Activated naive CD8-positive, alpha-beta T cell (primary cell): ENCODE measurements at regions not wholly inside any gene's neighbourhood (a gene's known extent, or its start where the extent isn't known, plus 50 kb on each side); places are given as distances from the start of the nearest gene placed in this dataset.
"Not testable (repeated sequence)": the region's sequence is repeated elsewhere in the genome, so short reads cannot be mapped to it uniquely, and the experiment has no call there.

Experiments
- H3K27ac Mint-ChIP-seq: one replicate; pipeline ENCODE4 v1.8.0; 2021; ENCODE audit warnings: mixed read lengths
- H3K27me3 Mint-ChIP-seq: one replicate; pipeline ENCODE4 v1.8.0; 2021; ENCODE audit warnings: mixed read lengths
- H3K36me3 Mint-ChIP-seq: one replicate; pipeline ENCODE4 v1.8.0; 2021; ENCODE audit warnings: mixed read lengths
- H3K4me1 Mint-ChIP-seq: one replicate; pipeline ENCODE4 v1.8.0; 2021; ENCODE audit warnings: low read depth, mixed read lengths
- H3K4me3 Mint-ChIP-seq: one replicate; pipeline ENCODE4 v1.8.0; 2021; ENCODE audit warnings: mild to moderate bottlenecking, mixed read lengths
- H3K9me3 Mint-ChIP-seq: one replicate; pipeline ENCODE4 v1.8.0; 2021; ENCODE audit warnings: low read depth, mixed read lengths

DNA sequence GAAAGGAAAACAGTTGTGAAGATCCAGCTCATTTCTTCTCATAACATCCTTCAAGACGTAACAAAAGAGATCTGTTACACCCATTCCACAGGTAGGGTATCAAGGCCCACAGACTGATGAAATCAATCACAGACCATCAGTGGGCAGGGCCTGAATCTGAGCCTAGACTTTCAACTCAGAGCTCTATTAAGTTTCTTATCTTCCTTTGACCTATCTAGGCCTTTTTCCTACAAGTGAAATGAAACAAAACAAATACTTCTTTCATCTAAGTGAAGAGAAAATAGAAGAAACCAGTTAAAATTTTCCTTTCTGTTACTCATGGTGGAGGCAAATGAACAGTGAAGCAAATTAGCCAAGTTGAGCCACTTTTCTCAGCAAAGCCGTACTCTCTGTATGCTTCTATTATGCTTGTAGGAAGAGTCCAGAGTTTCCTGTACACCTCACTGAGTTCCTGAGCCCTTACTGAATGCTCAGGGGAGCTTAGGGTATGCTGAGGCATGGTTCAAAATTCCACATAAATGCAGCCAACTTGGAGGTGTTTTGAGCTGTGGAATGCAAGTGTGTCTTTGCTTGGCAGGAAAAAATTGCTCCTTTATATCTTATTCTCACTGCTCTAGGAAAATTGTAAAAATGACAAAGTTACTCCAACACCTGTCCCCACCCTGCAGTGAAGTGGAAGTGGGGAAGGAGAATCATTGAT lies 91.9 kb downstream of the FEM1C start:
- H3K9me3 Mint-ChIP-seq: no peaks in the 10 kb centered on the region
- H3K27me3 Mint-ChIP-seq: peaks cover 4% of the 10 kb centered on the region
- no peaks in the 10 kb centered on the region for H3K4me1 Mint-ChIP-seq
- no peaks in the 10 kb centered on the region for H3K36me3 Mint-ChIP-seq
- H3K4me3 Mint-ChIP-seq: no peak overlapping the region
- no peak overlapping the region for H3K27ac Mint-ChIP-seq

DNA sequence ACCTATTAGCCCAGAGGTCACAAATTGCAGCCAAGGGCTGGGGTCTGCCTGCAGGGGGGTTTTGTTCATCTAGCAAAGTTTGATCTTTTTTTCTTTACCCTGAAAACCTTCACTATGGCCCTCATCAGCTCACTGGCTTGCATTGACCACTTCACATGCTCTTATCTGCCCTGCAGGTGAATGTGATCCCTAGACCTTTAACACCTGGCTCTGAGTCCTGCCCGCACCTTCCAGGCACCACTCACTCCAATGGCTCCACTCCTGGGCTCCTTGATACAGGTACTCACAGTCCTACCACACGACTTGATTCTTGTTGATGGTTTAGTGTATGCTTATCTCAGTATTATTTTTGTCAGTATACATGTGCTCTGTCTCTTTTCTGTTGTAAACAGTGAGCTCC lies 92.5 kb downstream of the FEM1C start:
- Mint-ChIP-seq H3K36me3 (no peaks in the 10 kb centered on the region), H3K27me3 (peaks cover 4% of the 10 kb centered on the region), H3K9me3 (no peaks in the 10 kb centered on the region), H3K27ac (no peak overlapping the region), H3K4me1 (no peaks in the 10 kb centered on the region), H3K4me3 (no peak overlapping the region)

DNA sequence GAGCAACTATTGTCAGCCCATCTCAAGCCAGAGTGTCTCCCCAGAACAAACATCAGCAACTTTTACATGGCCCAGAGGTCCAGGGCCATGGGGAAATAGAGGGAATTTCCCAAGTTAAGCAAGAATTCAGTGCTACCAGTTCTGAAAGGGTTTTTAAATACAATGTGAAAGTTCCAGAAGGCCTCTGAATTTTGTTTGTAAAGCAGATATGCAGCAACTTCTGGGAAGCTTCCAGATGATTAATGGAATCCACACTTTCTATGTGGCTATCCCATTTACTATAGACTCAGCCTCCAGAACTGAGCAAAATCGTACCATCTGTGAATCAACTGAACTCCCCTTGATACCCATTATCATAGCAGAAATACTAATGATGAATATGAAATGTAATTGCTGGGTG lies 93.8 kb downstream of the FEM1C start:
- H3K9me3 Mint-ChIP-seq: no peaks in the 10 kb centered on the region
- H3K36me3 Mint-ChIP-seq: no peaks in the 10 kb centered on the region
- H3K4me1 Mint-ChIP-seq: no peaks in the 10 kb centered on the region
- no peak overlapping the region for H3K4me3 Mint-ChIP-seq
- H3K27me3 Mint-ChIP-seq: peaks cover 1% of the 10 kb centered on the region
- H3K27ac Mint-ChIP-seq: no peak overlapping the region

DNA sequence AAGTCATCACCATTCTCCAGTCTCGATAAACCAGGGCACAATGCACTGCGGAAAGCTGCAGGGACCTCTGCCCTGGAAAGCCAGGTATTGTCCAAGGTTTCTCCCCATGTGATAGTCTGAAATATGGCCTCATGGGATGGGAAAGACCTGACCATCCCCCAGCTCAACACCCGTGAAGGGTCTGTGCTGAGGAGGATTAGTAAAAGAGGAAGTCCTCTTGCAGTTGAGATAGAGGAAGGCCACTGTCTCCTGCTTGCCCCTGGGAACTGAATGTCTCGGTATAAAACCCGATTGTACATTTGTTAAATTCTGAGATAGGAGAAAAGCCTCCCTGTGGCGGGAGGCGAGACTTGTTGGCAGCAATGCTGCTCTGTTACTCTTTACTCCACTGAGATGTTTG lies 95.9 kb downstream of the FEM1C start:
- H3K4me3 Mint-ChIP-seq: not testable (repeated sequence)

DNA sequence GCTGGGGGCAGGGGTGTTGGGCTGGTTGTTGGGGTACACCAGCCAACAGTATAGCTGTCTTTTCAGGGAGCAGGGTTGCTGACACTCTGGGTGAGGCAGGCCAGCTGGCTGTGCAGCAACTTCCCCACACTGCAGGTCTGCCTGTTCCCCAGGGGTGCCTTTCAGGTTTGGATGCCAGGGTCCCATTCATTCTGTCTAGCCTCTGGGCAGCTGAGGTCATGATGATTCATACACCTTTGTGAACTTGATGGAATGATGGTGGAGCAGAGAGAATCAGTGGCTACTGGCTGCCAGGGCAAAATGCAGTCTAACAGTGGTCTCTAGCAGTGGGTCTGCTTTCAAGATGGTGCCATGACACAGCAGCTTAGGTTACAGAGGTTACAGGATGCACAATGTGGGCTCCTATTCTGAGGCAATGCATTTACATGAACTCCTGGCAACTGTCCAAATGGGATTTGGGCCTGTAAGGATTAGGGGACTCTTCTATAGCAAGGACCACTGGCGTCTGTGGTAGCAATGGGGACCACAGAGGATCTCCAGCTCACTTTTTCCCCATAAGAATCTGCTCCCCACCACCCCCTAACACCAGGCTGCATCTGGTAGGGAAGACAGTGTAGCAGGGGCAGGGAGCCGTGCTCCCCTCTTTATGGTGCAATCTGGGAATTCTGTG lies 103.7 kb downstream of the FEM1C start:
- peaks cover 17% of the 10 kb centered on the region for H3K9me3 Mint-ChIP-seq
- peaks cover 9% of the 10 kb centered on the region for H3K27me3 Mint-ChIP-seq
- H3K4me3 Mint-ChIP-seq: no peak overlapping the region
- H3K4me1 Mint-ChIP-seq: no peaks in the 10 kb centered on the region
- no peak overlapping the region for H3K27ac Mint-ChIP-seq
- H3K36me3 Mint-ChIP-seq: peaks cover 2% of the 10 kb centered on the region

More for the DNA sequence above, 95.9 kb downstream of the FEM1C start:
- H3K27ac Mint-ChIP-seq, H3K27me3 Mint-ChIP-seq, H3K9me3 Mint-ChIP-seq, H3K36me3 Mint-ChIP-seq, H3K4me1 Mint-ChIP-seq: not testable (repeated sequence)

DNA sequence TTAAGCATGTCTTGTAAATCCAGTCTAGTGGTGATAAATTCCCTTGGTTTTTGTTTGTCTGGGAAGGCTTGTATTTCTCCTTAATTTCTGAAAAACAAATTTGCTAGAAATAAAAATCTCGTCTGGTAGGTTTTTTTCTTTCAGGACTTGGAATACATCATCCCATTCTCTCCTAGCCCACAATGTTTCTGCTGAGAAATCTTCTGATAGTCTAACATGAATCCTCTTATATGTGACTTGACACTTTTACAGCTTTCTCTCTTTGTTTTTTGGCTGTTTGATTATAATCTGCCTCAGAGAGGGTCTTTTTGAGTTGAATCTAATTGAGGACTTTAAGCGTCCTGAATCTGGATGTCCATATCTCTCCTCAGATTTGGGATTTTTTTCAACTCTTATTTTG lies 104.9 kb downstream of the FEM1C start:
- Mint-ChIP-seq H3K36me3 (peaks cover 2% of the 10 kb centered on the region), H3K4me3 (no peak overlapping the region), H3K9me3 (peaks cover 17% of the 10 kb centered on the region)

DNA sequence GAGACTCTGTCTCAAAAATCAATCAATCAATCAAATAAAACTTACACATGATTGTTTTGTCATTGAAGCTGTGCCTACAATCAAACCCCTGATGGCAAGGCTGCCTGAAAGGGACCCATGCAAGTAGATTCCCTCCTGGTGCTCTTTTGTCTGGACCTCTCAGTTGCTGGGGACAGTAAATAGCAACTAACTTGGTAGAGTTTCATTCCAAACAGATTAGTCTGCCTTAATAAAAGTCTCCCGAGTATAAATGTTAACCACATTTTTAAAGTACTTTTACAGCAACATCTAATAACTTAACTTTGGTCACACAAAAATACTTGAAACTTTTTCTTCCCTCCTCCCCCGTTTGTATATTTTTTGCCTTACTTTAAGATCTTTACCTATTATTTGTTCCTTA lies 105.5 kb downstream of the FEM1C start:
- Mint-ChIP-seq H3K36me3 (peaks cover 2% of the 10 kb centered on the region), H3K27me3 (peaks cover 12% of the 10 kb centered on the region), H3K4me3 (no peak overlapping the region), H3K9me3 (peaks cover 17% of the 10 kb centered on the region), H3K4me1 (no peaks in the 10 kb centered on the region), H3K27ac (no peak overlapping the region)

More for the DNA sequence above, 104.9 kb downstream of the FEM1C start:
- Mint-ChIP-seq H3K27me3 (peaks cover 9% of the 10 kb centered on the region), H3K27ac (no peak overlapping the region), H3K4me1 (no peaks in the 10 kb centered on the region)

DNA sequence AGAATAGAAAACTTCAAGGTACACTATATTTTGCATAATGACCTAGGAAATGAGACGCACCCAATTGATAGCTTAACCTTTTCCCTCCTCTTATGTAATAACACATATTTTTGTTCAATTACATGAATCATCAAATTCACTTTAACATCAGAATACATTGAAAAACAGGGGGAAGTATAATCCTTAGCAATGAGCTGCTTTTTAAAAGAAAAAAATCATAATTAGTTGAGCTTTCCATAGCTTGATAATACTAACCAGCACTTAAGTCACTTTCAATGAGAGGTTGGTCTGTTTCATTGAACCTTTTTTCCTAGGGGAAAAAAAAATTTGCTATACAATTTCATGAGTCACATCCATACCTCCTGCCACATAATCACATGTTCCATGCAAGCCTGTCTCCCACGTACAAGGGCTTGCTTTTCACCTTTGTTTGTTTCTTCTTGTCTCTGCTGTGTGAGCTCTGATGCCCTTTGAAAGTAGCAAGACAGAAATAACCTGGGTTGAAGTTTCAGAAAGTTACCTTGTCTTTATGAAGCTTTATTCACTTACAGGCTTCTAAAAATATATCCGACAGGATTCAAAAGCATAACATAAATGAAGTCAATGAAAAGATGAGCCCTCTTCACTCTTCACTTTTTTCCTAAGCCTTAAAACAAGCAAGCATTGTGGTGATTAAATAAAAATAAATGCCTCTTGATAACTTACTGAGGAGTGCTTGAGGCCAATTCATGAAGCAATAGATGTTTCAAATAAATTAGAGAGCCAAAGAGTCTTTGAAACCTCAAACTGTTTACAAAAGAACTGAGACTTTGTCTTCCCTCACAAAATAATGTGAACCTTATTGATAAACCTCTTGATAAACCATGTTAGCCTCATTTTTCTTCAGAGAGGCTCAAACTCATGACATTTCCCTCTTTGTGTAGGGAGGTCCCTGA lies 108.5 kb downstream of the FEM1C start:
- Mint-ChIP-seq H3K9me3 (peaks cover 14% of the 10 kb centered on the region), H3K4me3 (no peak overlapping the region), H3K27ac (no peak overlapping the region), H3K4me1 (no peaks in the 10 kb centered on the region), H3K36me3 (peaks cover 2% of the 10 kb centered on the region), H3K27me3 (peaks cover 2% of the 10 kb centered on the region)

DNA sequence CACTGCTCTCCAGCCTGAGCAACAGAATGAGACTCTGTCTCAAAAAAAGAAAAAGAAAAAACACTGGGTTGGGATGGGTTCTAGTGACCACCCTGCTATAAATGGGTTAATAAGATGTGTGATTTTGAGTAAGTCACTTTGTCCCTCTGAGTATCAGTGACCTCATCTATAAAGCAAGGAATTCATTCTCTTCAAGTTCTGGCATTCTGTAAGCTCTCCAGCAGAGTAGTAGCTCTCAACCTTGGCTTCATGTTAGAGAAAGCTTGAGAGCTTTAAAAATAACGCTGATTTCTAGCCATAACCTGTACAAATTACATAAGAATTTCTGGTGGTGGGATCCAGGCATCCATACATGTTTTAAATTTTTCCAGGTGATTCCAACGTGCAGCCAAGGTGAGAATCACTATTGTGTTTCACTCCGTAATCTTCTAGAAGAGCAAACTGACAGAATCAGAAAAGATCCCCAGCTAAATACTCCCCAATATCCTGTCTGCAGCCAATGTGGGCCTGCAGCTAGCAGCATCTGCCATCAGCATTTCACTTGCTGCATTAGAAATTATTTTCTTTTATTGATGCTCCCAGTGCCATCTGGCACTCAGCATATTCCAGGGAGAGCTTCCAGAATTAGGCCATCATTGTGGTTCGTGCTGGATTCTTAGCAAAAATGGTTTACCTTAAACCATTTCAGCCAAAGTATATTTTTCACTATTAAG lies 109.4 kb downstream of the FEM1C start:
- Mint-ChIP-seq H3K27ac (no peak overlapping the region), H3K27me3 (peaks cover 2% of the 10 kb centered on the region), H3K36me3 (peaks cover 2% of the 10 kb centered on the region), H3K4me1 (no peaks in the 10 kb centered on the region), H3K9me3 (peaks cover 12% of the 10 kb centered on the region), H3K4me3 (no peak overlapping the region)

DNA sequence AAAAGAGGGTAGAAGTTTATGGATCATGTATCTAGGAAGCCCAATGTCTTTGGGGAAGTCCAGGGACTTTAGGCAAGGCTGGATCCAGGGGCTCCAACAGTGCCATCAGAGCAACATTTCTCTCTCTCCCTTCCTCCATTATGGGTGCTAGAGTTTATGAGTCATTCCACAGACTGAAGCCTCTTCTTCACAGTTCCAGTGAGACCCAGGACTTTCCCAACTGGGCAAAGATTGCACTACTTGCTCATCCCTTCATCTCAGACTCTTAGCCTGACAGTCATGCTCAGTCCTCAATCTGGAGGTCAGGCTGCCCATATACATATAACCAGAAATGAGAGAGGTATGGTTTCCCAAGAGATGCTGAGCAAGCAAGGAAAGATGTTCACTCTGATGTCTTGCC lies 110.7 kb downstream of the FEM1C start:
- Mint-ChIP-seq H3K4me1 (no peaks in the 10 kb centered on the region), H3K36me3 (no peaks in the 10 kb centered on the region), H3K9me3 (no peaks in the 10 kb centered on the region), H3K27me3 (peaks cover 2% of the 10 kb centered on the region), H3K27ac (no peak overlapping the region), H3K4me3 (no peak overlapping the region)

DNA sequence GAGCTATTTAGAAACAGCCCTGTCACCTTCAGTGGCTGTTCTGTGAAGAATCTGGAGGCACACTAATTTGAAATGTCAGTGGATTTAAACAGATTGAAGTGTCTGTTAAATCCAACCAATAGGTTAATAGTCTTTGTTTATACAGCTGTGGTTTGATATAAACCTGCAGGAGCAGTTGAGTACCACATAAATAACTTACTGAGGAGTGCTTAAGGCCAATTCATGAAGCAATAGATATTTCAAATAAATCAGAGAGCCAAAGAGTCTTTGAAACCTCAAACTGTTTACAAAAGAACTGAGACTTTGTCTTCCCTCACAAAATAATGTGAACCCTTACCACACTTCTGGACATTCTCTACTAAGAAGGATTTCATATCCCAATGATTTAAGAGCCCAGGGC lies 111.9 kb downstream of the FEM1C start:
- H3K27ac Mint-ChIP-seq: no peak overlapping the region
- peaks cover 2% of the 10 kb centered on the region for H3K27me3 Mint-ChIP-seq
- H3K36me3 Mint-ChIP-seq: no peaks in the 10 kb centered on the region
- H3K4me3 Mint-ChIP-seq: no peak overlapping the region
- no peaks in the 10 kb centered on the region for H3K4me1 Mint-ChIP-seq
- H3K9me3 Mint-ChIP-seq: no peaks in the 10 kb centered on the region

DNA sequence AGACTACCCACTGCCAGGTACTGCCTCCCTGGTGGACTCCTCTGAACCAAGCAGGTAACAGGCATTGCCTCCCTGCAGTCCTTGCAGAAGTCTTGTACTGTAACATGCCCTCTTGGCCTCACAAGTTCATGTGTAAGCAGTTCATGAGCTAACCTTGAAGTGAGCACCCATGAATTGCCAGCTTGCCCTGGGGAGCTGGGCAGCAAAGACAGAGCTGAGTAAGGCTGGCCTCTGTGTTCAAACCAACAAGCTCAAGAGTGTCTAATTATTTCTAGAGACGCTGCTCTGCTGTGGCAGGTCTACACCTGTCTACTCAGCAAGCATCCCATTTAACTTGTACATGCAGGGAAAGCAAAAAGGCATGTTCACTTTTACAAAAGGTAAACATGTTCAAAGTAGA lies 113.5 kb downstream of the FEM1C start:
- H3K4me3 Mint-ChIP-seq: no peak overlapping the region
- H3K27ac Mint-ChIP-seq: no peak overlapping the region
- H3K4me1 Mint-ChIP-seq: no peaks in the 10 kb centered on the region
- no peaks in the 10 kb centered on the region for H3K36me3 Mint-ChIP-seq
- no peaks in the 10 kb centered on the region for H3K9me3 Mint-ChIP-seq
- peaks cover 2% of the 10 kb centered on the region for H3K27me3 Mint-ChIP-seq

DNA sequence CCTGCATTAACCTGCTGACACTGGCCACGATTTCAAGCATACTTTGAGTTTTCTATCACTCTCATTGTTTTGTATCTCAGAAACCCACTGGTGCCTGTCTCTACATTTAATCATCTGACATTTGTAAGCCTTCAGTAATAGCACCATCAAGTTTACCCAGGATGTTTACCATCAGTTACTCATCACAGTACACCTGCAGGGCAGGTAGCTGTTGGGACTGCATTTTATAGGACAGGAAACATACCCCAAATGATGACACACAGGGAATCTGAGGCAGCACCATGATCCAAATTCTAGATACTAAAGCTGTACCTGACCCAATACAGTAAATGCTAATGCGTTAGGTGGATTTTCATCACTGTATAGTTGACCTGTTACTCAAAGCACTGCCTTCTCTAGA lies 114.2 kb downstream of the FEM1C start:
- H3K36me3 Mint-ChIP-seq: no peaks in the 10 kb centered on the region
- no peak overlapping the region for H3K27ac Mint-ChIP-seq
- H3K9me3 Mint-ChIP-seq: no peaks in the 10 kb centered on the region
- peaks cover 2% of the 10 kb centered on the region for H3K27me3 Mint-ChIP-seq
- H3K4me3 Mint-ChIP-seq: no peak overlapping the region
- no peaks in the 10 kb centered on the region for H3K4me1 Mint-ChIP-seq

DNA sequence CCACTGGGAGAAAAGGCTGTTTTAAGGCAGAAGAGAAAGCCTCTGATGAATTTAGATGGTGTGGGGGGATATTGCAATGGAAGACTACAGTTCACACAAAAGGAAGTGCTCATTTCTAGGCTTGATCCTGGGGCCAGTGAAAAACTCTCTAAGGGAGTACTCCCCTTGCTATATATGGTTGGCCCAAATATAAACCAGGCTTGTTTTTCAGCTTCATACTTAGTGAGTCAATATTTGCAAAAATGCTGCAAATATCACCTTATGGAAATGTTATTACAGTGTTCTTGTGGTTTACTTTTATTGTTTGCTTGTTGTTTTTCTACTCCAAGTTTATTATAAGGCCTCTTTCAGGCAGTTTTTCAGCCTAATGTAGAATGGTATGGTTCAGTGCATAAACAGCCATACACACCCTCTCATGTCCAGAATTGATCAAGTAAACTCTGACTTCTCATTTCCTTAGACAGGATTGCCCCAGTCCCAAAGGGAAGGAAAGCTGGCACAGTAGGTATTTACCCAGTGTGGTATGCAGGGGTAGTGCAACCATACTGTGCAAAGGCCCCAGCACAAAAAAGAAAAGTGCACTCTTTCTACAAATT lies 115.1 kb downstream of the FEM1C start:
- no peaks in the 10 kb centered on the region for H3K9me3 Mint-ChIP-seq
- no peak overlapping the region for H3K27ac Mint-ChIP-seq
- H3K36me3 Mint-ChIP-seq: no peaks in the 10 kb centered on the region
- H3K4me1 Mint-ChIP-seq: no peaks in the 10 kb centered on the region
- no peak overlapping the region for H3K4me3 Mint-ChIP-seq
- peaks cover 2% of the 10 kb centered on the region for H3K27me3 Mint-ChIP-seq
